ENCODE measurements at regions not wholly inside any gene's neighbourhood (a gene's known extent, or its start where the extent isn't known, plus 50 kb on each side); places are given as distances from the start of the nearest gene placed in this dataset.

GRCh38 chr12:66779466-66779865, 100.6 kb upstream of the GRIP1 start (continued):
- TF ChIP-seq THYN1 (CRISPR knock-in tag; IDR thresholded peaks at IDR 0.05; ENCODE audit: borderline replicate concordance, low read depth) (no peak), PITX1 (CRISPR knock-in tag; IDR thresholded peaks at IDR 0.05) (no peak)

- Histone ChIP-seq H3K4me1 (ENCODE audit: insufficient read depth, low read length) (no peaks in the 10 kb centered on the region), H3K36me3 (replicated peaks in 1 of 2; ENCODE audit: control insufficient read depth in 1 of 2, insufficient read depth in 2 of 2, low read length in 2 of 2) (no peaks in the 10 kb centered on the region), H3K9ac (ENCODE audit: insufficient read depth, low read depth, low read length) (no peak overlapping the region), H3K79me2 (ENCODE audit: insufficient read depth, low read length) (no peaks in the 10 kb centered on the region), H3K4me3 (replicated peaks in 1 of 3; ENCODE audit: insufficient read depth in 1 of 3, low read depth in 2 of 3, low read length in 3 of 3) (no peak overlapping the region), H3K9me3 (ENCODE audit: low read length) (no peaks in the 10 kb centered on the region), H3K27ac (ENCODE audit: extremely low read length, insufficient read depth, low read length) (no peak overlapping the region), H2AFZ (ENCODE audit: low read length) (no peak overlapping the region), H3K27me3 (ENCODE audit: control insufficient read depth in 1 of 2, insufficient read depth in 2 of 2, low read length in 2 of 2) (no peaks in the 10 kb centered on the region), H3K4me2 (ENCODE audit: low read depth, low read length) (no peak overlapping the region), H4K20me1 (ENCODE audit: insufficient read depth, low read length) (peaks cover 3% of the 10 kb centered on the region; the same call in 1 of the 2 replicates)
- ChIA-PET CTCF (ENCODE audit: low intra/inter-chr PET ratio, low total read pairs) (no interaction called here), POLR2A (no interaction called here)
- DNase-seq (ENCODE audit: low spot score) (no peak), ATAC-seq (no peak), FAIRE-seq (no peak)
- 0% methylated on average over 4 of the region's 4 CpGs for WGBS (ENCODE audit: low lambda C conversion rate)
- intact Hi-C loops (cut with micrococcal nuclease; ENCODE audit: unreplicated experiment): no loop called here
- TF ChIP-seq ARHGAP35 (CRISPR knock-in tag; IDR thresholded peaks at IDR 0.05; ENCODE audit: borderline replicate concordance) (no peak), DR1 (CRISPR knock-in tag; IDR thresholded peaks at IDR 0.05) (no peak)
- no TSS peak for BruUV-seq (replicated peaks)
- in situ Hi-C loops (cut with HindIII; ENCODE audit: extremely low pct_ligation_motif_present, low pct_unique_long_range_greater_than_20kb): no loop called here
Observed at GRCh38 chr12:66786531-66787308, 107.8 kb upstream of the GRIP1 start.

GRCh38 chr12:66799551-66799950, 120.7 kb upstream of the GRIP1 start:
- in situ Hi-C loops (cut with HindIII; ENCODE audit: extremely low pct_ligation_motif_present, low pct_unique_long_range_greater_than_20kb): no loop called here
- FAIRE-seq: no peak
- TF ChIP-seq ZNF276 (CRISPR knock-in tag; IDR thresholded peaks at IDR 0.05; ENCODE audit: low read depth) (no peak), ZNF382 (CRISPR knock-in tag; IDR thresholded peaks at IDR 0.05; ENCODE audit: borderline replicate concordance) (no peak), AFF4 (CRISPR knock-in tag; IDR thresholded peaks at IDR 0.05) (no peak), ARID3A (IDR thresholded peaks at IDR 0.05; ENCODE audit: low read depth, low read length) (no peak)

More at GRCh38 chr12:66799551-66799950, 120.7 kb upstream of the GRIP1 start:
- no TSS peak for BruUV-seq (replicated peaks)
- no peaks in the 10 kb centered on the region for H4K20me1 ChIP-seq (ENCODE audit: insufficient read depth, low read length)
- WGBS (ENCODE audit: low lambda C conversion rate): 0% methylated on average over 2 of the region's 2 CpGs
- H3K27me3 ChIP-seq (ENCODE audit: control insufficient read depth in 1 of 2, insufficient read depth in 2 of 2, low read length in 2 of 2): peaks cover 0 to 7% of the 10 kb centered on the region in 2 experiments; a peak in 1 of 5 replicates
- H3K4me1 ChIP-seq (ENCODE audit: insufficient read depth, low read length): no peaks in the 10 kb centered on the region
- no peak for ATAC-seq
- H3K9me3 ChIP-seq (ENCODE audit: low read length): no peaks in the 10 kb centered on the region
- H2AFZ ChIP-seq (ENCODE audit: low read length): no peak overlapping the region
- ChIA-PET POLR2A (no interaction called here), CTCF (ENCODE audit: low intra/inter-chr PET ratio, low total read pairs) (no interaction called here)
- no peak overlapping the region for H3K9ac ChIP-seq (ENCODE audit: insufficient read depth, low read depth, low read length)
- H3K79me2 ChIP-seq (ENCODE audit: insufficient read depth, low read length): no peaks in the 10 kb centered on the region
- intact Hi-C loops (cut with micrococcal nuclease; ENCODE audit: unreplicated experiment): no loop called here
- no peak overlapping the region for H3K4me2 ChIP-seq (ENCODE audit: low read depth, low read length)
- H3K36me3 ChIP-seq (replicated peaks in 1 of 2; ENCODE audit: control insufficient read depth in 1 of 2, insufficient read depth in 2 of 2, low read length in 2 of 2): no peaks in the 10 kb centered on the region
- no peak overlapping the region for H3K27ac ChIP-seq (ENCODE audit: extremely low read length, insufficient read depth, low read length)
- no peak overlapping the region for H3K4me3 ChIP-seq (replicated peaks in 1 of 3; ENCODE audit: insufficient read depth in 1 of 3, low read depth in 2 of 3, low read length in 3 of 3)
- no peak for DNase-seq (ENCODE audit: low spot score)

All from HepG2 (cell line).